Endothelial cell of umbilical vein (primary cell): ENCODE measurements at regions not wholly inside any gene's neighbourhood (a gene's known extent, or its start where the extent isn't known, plus 50 kb on each side); places are given as distances from the start of the nearest gene placed in this dataset.

Source experiments
- BruUV-seq: library from RNA; stranded (reverse); fragments of 400-500 nt; replicated peaks from 2 replicates; lab custom pipeline; 2021; lab: Mats Ljungman, UMichigan
- CTCF ChIA-PET: fragments of 300-600, 350-600 bp; sonication (Branson Sonifier 250); formaldehyde crosslinking; loops from one replicate; lab custom pipeline; 2021; ENCODE audit warnings: antibody characterized with exemption, inconsistent platforms; lab: Charles Lee
- POLR2A ChIA-PET: fragments of 300-600, 350-600 bp; sonication (Branson Sonifier 250); formaldehyde crosslinking; loops from one replicate; lab custom pipeline; 2021; ENCODE audit warnings: antibody characterized with exemption, inconsistent platforms; lab: Charles Lee
- DNase-seq: peaks from one replicate; pipeline ENCODE4 v3.0.0-alpha.2; 2011; ENCODE audit warnings: low read depth, low spot score
- FAIRE-seq: peaks from 2 replicates; lab custom pipeline; 2011; peaks lifted over from hg19 to GRCh38; lab: Jason Lieb, UNC
- H2AFZ ChIP-seq: 2 replicates; pipeline ENCODE4 v1.6.0; 2012; ENCODE audit warnings: low read depth, low read length, control low read depth, inconsistent platforms
- H3K27ac ChIP-seq: 2 replicates; pipeline ENCODE4 v1.5.1; 2011; ENCODE audit warnings: low read depth, mild to moderate bottlenecking, control low read depth, low read length, moderate library complexity; ENCODE audit not compliant: insufficient read depth
- H3K27me3 ChIP-seq, 2 experiments: 2 replicates each; pipeline versions ENCODE4 v1.6.0 to v1.6.1; 2011; ENCODE audit warnings: low read length in 2 of 2, mixed read lengths in 1 of 2; ENCODE audit not compliant: control insufficient read depth in 2 of 2, insufficient read depth in 2 of 2
- H3K36me3 ChIP-seq, 2 experiments: 2 replicates in 1 of 2; 3 replicates in 1 of 2; pipeline ENCODE4 v1.5.1; 2011; ENCODE audit warnings: low read length in 2 of 2, mild to moderate bottlenecking in 1 of 2, moderate library complexity in 1 of 2; ENCODE audit not compliant: control insufficient read depth in 2 of 2, insufficient read depth in 2 of 2; ENCODE audit errors: extremely low read depth in 1 of 2
- H3K4me1 ChIP-seq: 3 replicates; pipeline ENCODE4 v1.5.1; 2011; ENCODE audit warnings: mild to moderate bottlenecking, low read length; ENCODE audit not compliant: control insufficient read depth, insufficient read depth; ENCODE audit errors: extremely low read depth
- H3K4me2 ChIP-seq: 2 replicates; pipeline ENCODE4 v1.6.1; 2011; ENCODE audit warnings: low read length, control low read depth, mixed read lengths; ENCODE audit not compliant: insufficient read depth
- H3K4me3 ChIP-seq, 3 experiments: fragments of 200-600 bp in 1 of 3; sonication (generic), shearing (Covaris generic) in 1 of 3; replicated peaks in 1 of 3; 2 replicates each; pipeline ENCODE4 v1.5.1; 2011 to 2016; ENCODE audit warnings: control low read depth in 3 of 3, low read length in 3 of 3, mild to moderate bottlenecking in 2 of 3, inconsistent platforms in 1 of 3, low read depth in 1 of 3, moderate library complexity in 1 of 3; ENCODE audit not compliant: insufficient read depth in 1 of 3
- H3K79me2 ChIP-seq: 2 replicates; pipeline ENCODE4 v1.6.0; 2012; ENCODE audit warnings: low read length, inconsistent platforms; ENCODE audit not compliant: control insufficient read depth, insufficient read depth
- H3K9ac ChIP-seq: replicated peaks from 2 replicates; pipeline ENCODE3; 2011; ENCODE audit warnings: low read length, control low read depth; ENCODE audit not compliant: insufficient read depth; ENCODE audit errors: extremely low read depth
- H3K9me1 ChIP-seq: replicated peaks from 3 replicates; pipeline ENCODE4 v1.6.0; 2011; ENCODE audit warnings: mild to moderate bottlenecking, low read length; ENCODE audit not compliant: control insufficient read depth, insufficient read depth; ENCODE audit errors: extremely low read depth
- H3K9me3 ChIP-seq: replicated peaks from 2 replicates; pipeline ENCODE4 v1.5.1; 2012; ENCODE audit warnings: low read length, inconsistent platforms; ENCODE audit not compliant: control insufficient read depth, insufficient read depth
- H4K20me1 ChIP-seq: replicated peaks from 2 replicates; pipeline ENCODE3; 2011; ENCODE audit warnings: mild to moderate bottlenecking, low read length; ENCODE audit not compliant: control insufficient read depth, insufficient read depth; ENCODE audit errors: extremely low read depth
- CTCF ChIP-seq, 2 donors: IDR thresholded peaks; 1 replicate in 1 of 2; 2 replicates in 1 of 2; pipeline ENCODE4 v1.5.1; 2011; ENCODE audit warnings: low read length in 2 of 2, mild to moderate bottlenecking in 2 of 2, moderate library complexity in 2 of 2, control low read depth in 1 of 2, inconsistent platforms in 1 of 2, low read depth in 1 of 2; ENCODE audit not compliant: insufficient read depth in 1 of 2; ENCODE audit errors: extremely low read depth in 1 of 2
- EZH2 ChIP-seq: IDR thresholded peaks from 2 replicates; pipeline ENCODE4 v1.6.1; 2012; ENCODE audit warnings: borderline replicate concordance, low read depth, mild to moderate bottlenecking, moderate library complexity, low read length, inconsistent platforms; ENCODE audit not compliant: severe bottlenecking
- FOS ChIP-seq: IDR thresholded peaks from 2 replicates; pipeline ENCODE4 v1.6.1; 2011; ENCODE audit warnings: mild to moderate bottlenecking, low read length, moderate library complexity, borderline replicate concordance; ENCODE audit not compliant: insufficient read depth
- GATA2 ChIP-seq: IDR thresholded peaks from 2 replicates; pipeline ENCODE4 v1.7.0; 2011; ENCODE audit warnings: low read depth, mild to moderate bottlenecking, moderate library complexity, mixed read lengths, low read length; ENCODE audit not compliant: insufficient read length, insufficient read depth
- JUN ChIP-seq: IDR thresholded peaks from 2 replicates; pipeline ENCODE4 v1.6.1; 2011; ENCODE audit warnings: borderline replicate concordance, low read depth; ENCODE audit not compliant: insufficient read length, insufficient read depth
- MAX ChIP-seq: IDR thresholded peaks from 2 replicates; pipeline ENCODE4 v1.6.1; 2011; ENCODE audit not compliant: insufficient read depth, insufficient read length
- MYC ChIP-seq: IDR thresholded peaks from one replicate; pipeline ENCODE4 v1.6.1; 2011; ENCODE audit warnings: mild to moderate bottlenecking, low read depth, low read length
- POLR2A ChIP-seq: IDR thresholded peaks from 2 replicates; pipeline ENCODE4 v1.6.1; 2012; ENCODE audit warnings: low read depth, mild to moderate bottlenecking, control low read depth, low read length
- POLR2AphosphoS5 ChIP-seq: IDR thresholded peaks from 2 replicates; pipeline ENCODE4 v1.6.1; 2012; ENCODE audit warnings: low read depth, mild to moderate bottlenecking, control low read depth, low read length, moderate library complexity; ENCODE audit not compliant: insufficient read depth
- dilution Hi-C: fragments of 300-500 bp; cut with MboI; formaldehyde crosslinking; loops from one replicate; pipeline ENCODE4 v1.15.0; 2019; ENCODE audit warnings: low sequenced_read_pairs; ENCODE audit not compliant: extremely low pct_ligation_motif_present
- intact Hi-C: fragments of 100-400 bp; cut with micrococcal nuclease; formaldehyde crosslinking; loops from one replicate; pipeline ENCODE4 v1.10.0; 2022

GRCh38 chr13:42409075-42409474 lies 137.1 kb downstream of the AKAP11 start:
- peaks cover 2 to 6% of the 10 kb centered on the region in 2 experiments for H3K27me3 ChIP-seq
- no peaks in the 10 kb centered on the region for H3K9me3 ChIP-seq
- DNase-seq = no peak
- intact Hi-C loops (no loop called here), dilution Hi-C loops (no loop called here)
- H4K20me1 ChIP-seq = no peaks in the 10 kb centered on the region
- no peak overlapping the region for H3K9ac ChIP-seq
- no peaks in the 10 kb centered on the region for H3K4me1 ChIP-seq
- H3K36me3 ChIP-seq = no peaks in the 10 kb centered on the region
- no peak overlapping the region for H3K27ac ChIP-seq
- H2AFZ ChIP-seq = no peak overlapping the region
- no peak overlapping the region for H3K4me3 ChIP-seq
- POLR2A ChIA-PET = no interaction called here
- no peak overlapping the region for H3K4me2 ChIP-seq
- TF ChIP-seq POLR2A (no peak), GATA2 (no peak)
- no peaks in the 10 kb centered on the region for H3K79me2 ChIP-seq
- no peak for FAIRE-seq
- H3K9me1 ChIP-seq = no peaks in the 10 kb centered on the region
- no TSS peak for BruUV-seq
- CTCF ChIA-PET = no interaction called here

GRCh38 chr13:42409551-42409950 lies 137.6 kb downstream of the AKAP11 start:
- H3K27me3 ChIP-seq = peaks cover 2 to 6% of the 10 kb centered on the region in 2 experiments
- no peaks in the 10 kb centered on the region for H3K79me2 ChIP-seq
- H3K4me3 ChIP-seq = no peak overlapping the region
- ChIA-PET CTCF (no interaction called here), POLR2A (no interaction called here)
- no peak overlapping the region for H2AFZ ChIP-seq
- TF ChIP-seq POLR2AphosphoS5 (no peak), JUN (no peak), GATA2 (no peak), POLR2A (no peak), MAX (no peak), EZH2 (no peak), CTCF (IDR thresholded peaks at IDR 0.05; ENCODE audit: extremely low read depth in 1 of 2, insufficient read depth in 1 of 2, low read depth in 1 of 2, low read length in 2 of 2) (no peak), MYC (no peak), FOS (no peak)
- H3K36me3 ChIP-seq = no peaks in the 10 kb centered on the region
- H3K4me1 ChIP-seq = no peaks in the 10 kb centered on the region
- no TSS peak for BruUV-seq
- H3K9ac ChIP-seq = no peak overlapping the region
- H3K27ac ChIP-seq = no peak overlapping the region
- H3K4me2 ChIP-seq = no peak overlapping the region
- FAIRE-seq (no peak), DNase-seq (no peak)
- no peaks in the 10 kb centered on the region for H3K9me1 ChIP-seq
- H3K9me3 ChIP-seq = no peaks in the 10 kb centered on the region
- no peaks in the 10 kb centered on the region for H4K20me1 ChIP-seq
- intact Hi-C loops (no loop called here), dilution Hi-C loops (no loop called here)
